Spleen (tissue), 11 donors: ENCODE measurements at regions not wholly inside any gene's neighbourhood (a gene's known extent, or its start where the extent isn't known, plus 50 kb on each side); places are given as distances from the start of the nearest gene placed in this dataset.
A peak's percentile ranks its signal among the peaks of the same experiment; 100 is the strongest.

Source experiments
- DNase-seq: peaks from one replicate; pipeline ENCODE4 v3.0.0-alpha.2; 2020
- H3K27ac ChIP-seq, 8 donors: fragments of 200-600 bp; sonication (generic) in 7 of 8; 1 replicate in 4 of 8; 2 replicates in 4 of 8; pipeline versions ENCODE4 v1.5.0 to v1.8.0; 2016 to 2021; ENCODE audit warnings: inconsistent platforms in 4 of 8, mild to moderate bottlenecking in 4 of 8, moderate library complexity in 1 of 8
- H3K27me3 ChIP-seq, 7 donors: fragments of 200-600 bp; sonication (generic) in 6 of 7; replicated peaks in 1 of 7; 1 replicate in 4 of 7; 2 replicates in 3 of 7; pipeline versions ENCODE4 v1.5.0 to v1.8.0; 2016 to 2021; ENCODE audit warnings: inconsistent platforms in 3 of 7, mild to moderate bottlenecking in 1 of 7
- H3K36me3 ChIP-seq, 6 donors: fragments of 200-600 bp; sonication (generic) in 5 of 6; 1 replicate in 4 of 6; 2 replicates in 2 of 6; pipeline versions ENCODE4 v1.5.0 to v1.8.0; 2016 to 2021; ENCODE audit warnings: inconsistent platforms in 2 of 6
- H3K4me1 ChIP-seq, 6 donors: fragments of 200-600 bp; sonication (generic) in 5 of 6; 1 replicate in 3 of 6; 2 replicates in 3 of 6; pipeline versions ENCODE4 v1.5.0 to v1.8.0; 2016 to 2021; ENCODE audit warnings: inconsistent platforms in 3 of 6
- H3K4me3 ChIP-seq, 8 donors: fragments of 200-600 bp; sonication (generic) in 7 of 8; 1 replicate in 4 of 8; 2 replicates in 4 of 8; pipeline versions ENCODE4 v1.5.0 to v1.8.0; 2016 to 2021; ENCODE audit warnings: inconsistent platforms in 4 of 8, mild to moderate bottlenecking in 4 of 8, moderate library complexity in 2 of 8
- H3K9me3 ChIP-seq, 8 donors: fragments of 200-600 bp; sonication (generic) in 7 of 8; 1 replicate in 4 of 8; 2 replicates in 4 of 8; pipeline versions ENCODE4 v1.5.0 to v1.8.0; 2016 to 2021; ENCODE audit warnings: inconsistent platforms in 4 of 8
- POLR2A ChIP-seq, 3 donors: fragments of 450-650 bp; IDR thresholded peaks; one replicate each; pipeline ENCODE4 v1.5.1; 2017; ENCODE audit warnings: antibody characterized with exemption in 3 of 3, mild to moderate bottlenecking in 1 of 3
- POLR2AphosphoS5 ChIP-seq, 3 donors: sonication (generic); formaldehyde crosslinking; IDR thresholded peaks; one replicate each; pipeline ENCODE4 v1.5.1; 2017; ENCODE audit warnings: antibody characterized with exemption in 3 of 3
- WGBS, 5 donors: extraction: QIAGEN DNeasy Blood & Tissue Kit in 3 of 5; methylation state at CpG; one replicate each; pipeline versions ENCODE4 v1.1.5 to v1.1.7; 2013 to 2018; 5-methylcytosine and 5-hydroxymethylcytosine counted together
- intact Hi-C: fragments of 100-400 bp; cut with DNase I; formaldehyde crosslinking; loops from one replicate; pipeline ENCODE4 v1.15.0; 2023; ENCODE audit warnings: low total_unique reads
- TF ChIP-seq, protein P1 (sequence below), 11 experiments: fragments of 200-600 bp in 7 of 11; fragments of 450-650 bp in 4 of 11; sonication (generic) in 4 of 11; IDR thresholded peaks in 8 of 11; conservative IDR thresholded peaks in 3 of 11; 1 replicate in 7 of 11; 2 replicates in 4 of 11; pipeline versions ENCODE4 v1.4.0 to v1.8.0; 2016 to 2021; ENCODE audit warnings: antibody characterized with exemption in 11 of 11, inconsistent platforms in 4 of 11, mild to moderate bottlenecking in 1 of 11
- donor health status: healthy with polysubstance abuse.
- donor health status: DM: no; HTN: no; CAD: no; lungs with moderate emphysema.
- donor health status: DM: no; HTN: no; CAD: no.
- donor health status: Bipolar disorder and iron deficiency.
- donor health status: healthy.
- donor health status: DM: no; HTN: no; CAD: no.
- donor health status: DM: yes; HTN: yes; CAD: no.

- no peak overlapping the region for H3K4me3 ChIP-seq
- no peaks in the 10 kb centered on the region for H3K36me3 ChIP-seq
- intact Hi-C loops, result no loop called here
- peaks cover 0 to 3% (median 0%) of the 10 kb centered on the region in 6 donors for H3K4me1 ChIP-seq
- TF ChIP-seq POLR2A (IDR thresholded peaks at IDR 0.05), result no peak
- TF ChIP-seq, protein P1, sequence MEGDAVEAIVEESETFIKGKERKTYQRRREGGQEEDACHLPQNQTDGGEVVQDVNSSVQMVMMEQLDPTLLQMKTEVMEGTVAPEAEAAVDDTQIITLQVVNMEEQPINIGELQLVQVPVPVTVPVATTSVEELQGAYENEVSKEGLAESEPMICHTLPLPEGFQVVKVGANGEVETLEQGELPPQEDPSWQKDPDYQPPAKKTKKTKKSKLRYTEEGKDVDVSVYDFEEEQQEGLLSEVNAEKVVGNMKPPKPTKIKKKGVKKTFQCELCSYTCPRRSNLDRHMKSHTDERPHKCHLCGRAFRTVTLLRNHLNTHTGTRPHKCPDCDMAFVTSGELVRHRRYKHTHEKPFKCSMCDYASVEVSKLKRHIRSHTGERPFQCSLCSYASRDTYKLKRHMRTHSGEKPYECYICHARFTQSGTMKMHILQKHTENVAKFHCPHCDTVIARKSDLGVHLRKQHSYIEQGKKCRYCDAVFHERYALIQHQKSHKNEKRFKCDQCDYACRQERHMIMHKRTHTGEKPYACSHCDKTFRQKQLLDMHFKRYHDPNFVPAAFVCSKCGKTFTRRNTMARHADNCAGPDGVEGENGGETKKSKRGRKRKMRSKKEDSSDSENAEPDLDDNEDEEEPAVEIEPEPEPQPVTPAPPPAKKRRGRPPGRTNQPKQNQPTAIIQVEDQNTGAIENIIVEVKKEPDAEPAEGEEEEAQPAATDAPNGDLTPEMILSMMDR (IDR thresholded peaks at IDR 0.05 in 8 of 11, conservative IDR thresholded peaks at IDR 0.05 in 3 of 11), result no peak
- no peak for TF ChIP-seq POLR2AphosphoS5 (IDR thresholded peaks at IDR 0.05)
- WGBS, 5 donors, result 42 to 65% (median 48%) methylated on average over 3 of the region's 3 CpGs
- H3K9me3 ChIP-seq, result no peaks in the 10 kb centered on the region
- H3K27ac ChIP-seq, result peak overlapping the region in 7 of 8 donors; percentile 35 to 70 (median 53)
- DNase-seq, result no peak
- peaks cover 0 to 7% (median 0%) of the 10 kb centered on the region in 7 donors for H3K27me3 ChIP-seq
These were observed 145.8 kb upstream of the SFRP2 start for GRCh38 chr4:153934688-153935017.

GRCh38 chr4:153933915-153934687 lies 145.2 kb upstream of the SFRP2 start:
- WGBS, 5 donors, result 53 to 66% (median 57%) methylated on average over 8 of the region's 8 CpGs
- Histone ChIP-seq H3K36me3 (no peaks in the 10 kb centered on the region), H3K4me3 (no peak overlapping the region), H3K4me1 (peaks cover 0 to 3% (median 0%) of the 10 kb centered on the region in 6 donors), H3K27me3 (peaks cover 0 to 7% (median 0%) of the 10 kb centered on the region in 7 donors), H3K9me3 (no peaks in the 10 kb centered on the region), H3K27ac (peak overlapping the region in 7 of 8 donors; percentile 35 to 70 (median 53))
- intact Hi-C loops, result no loop called here
- TF ChIP-seq POLR2AphosphoS5 (IDR thresholded peaks at IDR 0.05) (no peak), POLR2A (IDR thresholded peaks at IDR 0.05) (no peak)
- TF ChIP-seq, protein P1 (IDR thresholded peaks at IDR 0.05 in 8 of 11, conservative IDR thresholded peaks at IDR 0.05 in 3 of 11), result no peak
- DNase-seq, result no peak

DNA sequence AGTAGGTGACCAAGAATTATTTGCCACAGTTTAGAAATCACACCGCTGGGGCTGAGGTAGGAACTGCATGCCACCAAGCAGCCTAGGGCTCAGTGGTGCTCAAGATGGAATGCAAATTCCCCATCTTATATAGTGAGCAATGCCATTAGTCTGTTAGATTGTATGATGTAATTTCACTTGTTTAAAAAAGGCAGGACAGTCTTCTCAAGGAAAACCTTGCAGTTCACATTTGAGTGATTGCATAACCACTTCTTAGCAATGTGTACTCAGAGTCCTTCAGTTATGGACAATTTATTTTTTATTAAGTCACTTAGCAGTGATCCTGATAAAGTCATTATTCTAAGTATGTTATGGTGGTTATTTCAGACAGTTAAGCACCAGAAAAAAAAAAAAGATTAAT lies 142.9 kb upstream of the SFRP2 start:
- intact Hi-C loops, result no loop called here

GRCh38 chr4:153929675-153930074 lies 140.8 kb upstream of the SFRP2 start:
- H3K9me3 ChIP-seq, result no peaks in the 10 kb centered on the region
- no peaks in the 10 kb centered on the region for H3K4me1 ChIP-seq
- no peaks in the 10 kb centered on the region for H3K36me3 ChIP-seq
- no peak for DNase-seq
- no peak overlapping the region for H3K27ac ChIP-seq
- H3K4me3 ChIP-seq, result no peak overlapping the region
- 69 to 74% (median 71%) methylated on average over 5 of the region's 5 CpGs for WGBS, 5 donors
- TF ChIP-seq POLR2A (IDR thresholded peaks at IDR 0.05) (no peak), POLR2AphosphoS5 (IDR thresholded peaks at IDR 0.05) (no peak)
- TF ChIP-seq, protein P1 (IDR thresholded peaks at IDR 0.05 in 8 of 11, conservative IDR thresholded peaks at IDR 0.05 in 3 of 11), result no peak
- intact Hi-C loops, result no loop called here
- peaks cover 0 to 12% (median 0%) of the 10 kb centered on the region in 7 donors for H3K27me3 ChIP-seq

More for the DNA sequence above, 142.9 kb upstream of the SFRP2 start:
- no peak for TF ChIP-seq POLR2A (IDR thresholded peaks at IDR 0.05)
- WGBS, 5 donors, result 76 to 95% (median 79%) methylated on average over 1 of the region's 1 CpG
- Histone ChIP-seq H3K27ac (no peak overlapping the region), H3K9me3 (no peaks in the 10 kb centered on the region), H3K36me3 (no peaks in the 10 kb centered on the region), H3K4me1 (peaks cover 0 to 3% (median 0%) of the 10 kb centered on the region in 6 donors), H3K4me3 (no peak overlapping the region), H3K27me3 (peaks cover 0 to 7% (median 0%) of the 10 kb centered on the region in 7 donors)
- no peak for DNase-seq
